ENCODE measurements at regions not wholly inside any gene's neighbourhood (a gene's known extent, or its start where the extent isn't known, plus 50 kb on each side); places are given as distances from the start of the nearest gene placed in this dataset.

DNA sequence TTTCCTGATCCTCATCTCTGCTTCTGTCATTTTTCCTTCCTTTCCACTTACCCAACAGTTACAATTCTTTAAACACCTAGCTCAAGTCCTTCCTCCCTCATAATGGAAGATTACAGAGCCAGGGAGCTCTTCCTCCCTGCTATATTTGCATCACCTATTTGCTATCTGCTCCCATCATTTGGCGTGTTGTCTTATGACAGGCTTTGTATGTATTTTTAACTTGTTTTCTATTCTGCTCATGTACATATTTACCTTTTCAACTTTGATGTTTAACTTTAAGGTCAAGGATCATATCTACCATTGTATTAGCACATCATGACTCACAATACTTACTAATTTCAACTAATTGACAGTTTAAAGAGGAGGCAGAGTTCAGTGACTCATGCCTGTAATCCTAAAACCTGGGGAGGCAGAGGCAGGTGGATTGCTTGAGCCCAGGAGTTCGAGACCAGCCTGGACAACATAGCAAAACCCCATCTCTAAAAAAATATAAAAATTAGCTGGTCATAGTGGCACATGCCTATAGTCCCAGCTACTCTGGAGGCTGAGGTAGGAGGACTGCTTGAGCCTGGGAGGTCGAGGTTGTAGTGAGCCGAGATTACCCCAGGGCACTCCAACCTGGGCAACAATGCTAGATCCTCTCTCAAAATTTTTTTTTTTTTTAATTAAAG is 92.5 kb upstream of the FOXN2 start:
- H3K27ac ChIP-seq = no peak overlapping the region
- intact Hi-C loops (cut with DNase I; ENCODE audit: low total_unique reads) = loop anchor here (5.0 kb wide), 1 partner anchor 325 kb away; no protein-coding TSS in a partner anchor
- no peaks in the 10 kb centered on the region for H3K9me3 ChIP-seq
- H3K4me3 ChIP-seq = no peak overlapping the region
- H3K27me3 ChIP-seq = no peaks in the 10 kb centered on the region
- TF ChIP-seq, protein P1, sequence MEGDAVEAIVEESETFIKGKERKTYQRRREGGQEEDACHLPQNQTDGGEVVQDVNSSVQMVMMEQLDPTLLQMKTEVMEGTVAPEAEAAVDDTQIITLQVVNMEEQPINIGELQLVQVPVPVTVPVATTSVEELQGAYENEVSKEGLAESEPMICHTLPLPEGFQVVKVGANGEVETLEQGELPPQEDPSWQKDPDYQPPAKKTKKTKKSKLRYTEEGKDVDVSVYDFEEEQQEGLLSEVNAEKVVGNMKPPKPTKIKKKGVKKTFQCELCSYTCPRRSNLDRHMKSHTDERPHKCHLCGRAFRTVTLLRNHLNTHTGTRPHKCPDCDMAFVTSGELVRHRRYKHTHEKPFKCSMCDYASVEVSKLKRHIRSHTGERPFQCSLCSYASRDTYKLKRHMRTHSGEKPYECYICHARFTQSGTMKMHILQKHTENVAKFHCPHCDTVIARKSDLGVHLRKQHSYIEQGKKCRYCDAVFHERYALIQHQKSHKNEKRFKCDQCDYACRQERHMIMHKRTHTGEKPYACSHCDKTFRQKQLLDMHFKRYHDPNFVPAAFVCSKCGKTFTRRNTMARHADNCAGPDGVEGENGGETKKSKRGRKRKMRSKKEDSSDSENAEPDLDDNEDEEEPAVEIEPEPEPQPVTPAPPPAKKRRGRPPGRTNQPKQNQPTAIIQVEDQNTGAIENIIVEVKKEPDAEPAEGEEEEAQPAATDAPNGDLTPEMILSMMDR (IDR thresholded peaks at IDR 0.05) = no peak
- H3K4me1 ChIP-seq = no peaks in the 10 kb centered on the region
- no peak for DNase-seq
- no peaks in the 10 kb centered on the region for H3K36me3 ChIP-seq

DNA sequence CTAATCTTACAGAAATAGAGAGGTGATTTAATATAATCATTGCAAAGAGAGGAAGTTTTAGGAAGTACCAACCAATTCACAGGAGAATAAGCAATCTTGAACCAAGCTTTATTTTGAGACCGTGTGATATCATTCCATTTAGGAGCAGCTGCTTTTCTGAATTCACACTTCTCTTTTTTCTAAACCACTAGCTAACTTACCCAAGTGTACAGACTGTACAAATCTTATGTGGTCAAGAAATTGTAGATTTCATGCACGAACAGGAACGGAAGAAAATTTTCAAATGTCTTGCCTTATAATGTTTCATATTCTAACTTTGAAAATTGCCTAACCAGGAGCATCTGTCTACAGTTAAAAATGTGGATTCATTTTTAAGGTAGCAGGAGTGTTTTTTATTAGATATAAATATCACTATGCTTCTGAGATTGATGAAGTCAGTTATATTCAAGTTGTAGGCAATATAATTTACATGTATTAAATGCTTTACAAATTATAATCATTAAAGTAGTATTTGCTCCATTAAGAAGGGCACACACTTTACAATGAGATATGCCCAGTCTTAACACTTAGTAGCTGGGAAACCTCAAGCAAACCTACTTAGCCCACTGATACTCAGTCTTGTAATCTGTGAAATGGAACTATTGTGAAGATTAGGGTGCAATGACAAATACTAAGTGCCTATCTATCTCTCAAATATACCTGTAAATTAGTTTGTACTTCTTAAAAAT is 86.7 kb upstream of the FOXN2 start:
- no peak overlapping the region for H3K4me3 ChIP-seq
- TF ChIP-seq, protein P1 (IDR thresholded peaks at IDR 0.05) = no peak
- no peaks in the 10 kb centered on the region for H3K4me1 ChIP-seq
- intact Hi-C loops (cut with DNase I; ENCODE audit: low total_unique reads) = no loop called here
- H3K9me3 ChIP-seq = no peaks in the 10 kb centered on the region
- DNase-seq = no peak
- no peaks in the 10 kb centered on the region for H3K27me3 ChIP-seq
- no peak overlapping the region for H3K27ac ChIP-seq
- H3K36me3 ChIP-seq = no peaks in the 10 kb centered on the region

DNA sequence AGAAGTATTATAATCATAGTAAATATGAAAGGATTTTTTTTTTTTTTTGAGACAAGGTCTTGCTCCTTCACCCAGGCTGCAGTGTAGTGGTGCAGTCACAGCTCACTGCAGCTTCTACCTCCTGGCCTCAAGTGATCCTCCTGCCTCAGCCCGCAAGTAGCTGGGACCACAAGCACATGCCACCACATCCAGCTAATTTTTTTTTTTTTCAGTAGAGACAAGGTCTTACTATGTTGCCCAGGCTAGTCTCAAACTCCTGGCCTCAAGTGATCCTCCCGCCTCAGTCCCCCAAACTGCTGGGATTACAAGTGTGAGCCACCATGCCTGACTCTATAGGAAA is 86.2 kb upstream of the FOXN2 start:
- Histone ChIP-seq H3K27me3 (no peaks in the 10 kb centered on the region), H3K4me3 (no peak overlapping the region), H3K4me1 (no peaks in the 10 kb centered on the region), H3K9me3 (no peaks in the 10 kb centered on the region), H3K36me3 (no peaks in the 10 kb centered on the region), H3K27ac (no peak overlapping the region)
- TF ChIP-seq, protein P1 (IDR thresholded peaks at IDR 0.05) = no peak
- intact Hi-C loops (cut with DNase I; ENCODE audit: low total_unique reads) = no loop called here
- no peak for DNase-seq

DNA sequence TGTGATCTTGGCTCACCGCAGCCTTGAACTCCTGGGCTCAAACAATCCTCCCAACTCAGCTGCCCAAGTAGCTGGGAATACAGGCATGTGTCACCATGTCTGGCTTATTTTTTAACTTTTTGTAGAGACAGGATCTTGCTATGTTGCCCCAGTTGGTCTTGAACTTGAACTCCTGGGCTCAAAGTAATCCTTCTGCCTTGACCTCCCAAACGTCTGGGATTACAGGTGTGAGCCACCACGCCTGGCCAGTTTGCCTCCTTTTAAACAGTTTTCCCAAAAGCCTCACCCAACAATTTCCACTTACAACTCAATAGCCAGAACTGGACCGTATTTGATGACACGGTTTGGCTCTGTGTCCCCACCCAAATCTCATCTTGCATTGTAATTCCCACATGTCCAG is 85.4 kb upstream of the FOXN2 start:
- Histone ChIP-seq H3K4me1 (no peaks in the 10 kb centered on the region), H3K27ac (no peak overlapping the region), H3K36me3 (no peaks in the 10 kb centered on the region), H3K4me3 (no peak overlapping the region), H3K9me3 (no peaks in the 10 kb centered on the region), H3K27me3 (no peaks in the 10 kb centered on the region)
- no peak for DNase-seq
- TF ChIP-seq, protein P1 (IDR thresholded peaks at IDR 0.05) = no peak
- intact Hi-C loops (cut with DNase I; ENCODE audit: low total_unique reads) = no loop called here

DNA sequence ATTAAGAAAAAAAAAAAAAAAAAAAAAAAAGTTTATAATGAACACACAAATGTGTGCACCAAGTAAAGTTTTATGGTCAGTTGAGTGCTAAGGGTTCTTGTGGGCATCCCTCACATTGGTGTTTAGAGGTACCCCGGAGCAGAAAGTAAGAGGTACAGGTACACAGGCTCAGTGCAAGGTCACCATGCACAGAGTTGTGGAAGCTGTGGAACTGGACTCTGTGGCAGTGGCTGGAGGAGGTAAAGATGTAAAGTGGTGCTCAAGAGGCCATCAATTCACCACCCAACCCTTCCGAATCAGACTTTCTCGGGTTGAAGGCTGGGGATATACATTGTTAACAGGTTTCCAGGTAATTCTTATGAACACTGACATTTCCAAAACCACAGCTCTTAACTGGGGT is 83.6 kb upstream of the FOXN2 start:
- Histone ChIP-seq H3K36me3 (no peaks in the 10 kb centered on the region), H3K9me3 (no peaks in the 10 kb centered on the region), H3K27me3 (no peaks in the 10 kb centered on the region), H3K4me3 (no peak overlapping the region), H3K27ac (no peak overlapping the region), H3K4me1 (no peaks in the 10 kb centered on the region)
- TF ChIP-seq, protein P1 (IDR thresholded peaks at IDR 0.05) = no peak
- intact Hi-C loops (cut with DNase I; ENCODE audit: low total_unique reads) = no loop called here
- no peak for DNase-seq

All from tibial artery (tissue), 4 donors.